ENCODE measurements at regions not wholly inside any gene's neighbourhood (a gene's known extent, or its start where the extent isn't known, plus 50 kb on each side); places are given as distances from the start of the nearest gene placed in this dataset.

DNA sequence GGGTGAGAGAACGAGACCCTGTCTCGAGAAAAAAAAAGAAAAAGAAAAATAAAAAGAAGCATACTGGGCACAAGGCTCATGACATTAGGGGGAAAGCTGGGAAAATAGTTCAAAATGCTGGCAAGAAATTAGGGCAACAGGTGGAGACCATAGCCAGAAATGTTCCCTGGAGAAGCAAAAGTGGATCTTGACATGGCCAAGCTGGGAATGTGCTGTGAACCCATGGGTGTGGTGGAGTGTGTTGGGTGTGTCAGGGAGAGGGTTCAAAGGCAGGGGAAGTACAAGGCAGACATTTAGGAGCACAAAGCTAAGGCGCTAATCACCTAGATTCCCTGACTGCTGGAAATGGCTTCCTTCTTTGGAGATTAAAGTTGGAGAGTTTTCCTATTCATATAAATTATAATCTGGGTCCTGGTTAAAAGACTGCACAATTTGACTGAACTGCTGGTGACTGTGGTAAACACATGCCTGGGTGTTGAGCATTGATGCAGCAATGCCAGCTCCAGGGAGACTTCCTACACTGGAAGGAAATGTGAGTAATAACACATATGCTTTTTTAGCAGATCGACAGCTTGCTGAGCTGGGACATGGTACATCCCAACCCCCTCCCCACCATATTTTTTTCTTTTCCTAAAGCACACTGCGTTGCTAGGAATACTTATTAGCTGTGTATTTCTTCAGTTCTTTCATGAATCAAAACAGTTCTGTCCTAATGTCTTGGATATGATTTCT lies 70.1 kb upstream of the ARHGAP21 start:
- no peaks in the 10 kb centered on the region for H3K9me3 ChIP-seq (ENCODE audit: low read length)
- H3K36me3 ChIP-seq (ENCODE audit: insufficient read depth, low read length) = no peaks in the 10 kb centered on the region
- ChIA-PET POLR2A (interaction anchor here (0.9 kb wide), 1 partner anchor 11 kb away, joined by 4 read pairs; no protein-coding TSS in a partner anchor), CTCF (ENCODE audit: unreplicated experiment) (no interaction called here)
- no TSS peak for BruUV-seq (replicated peaks)
- DNase-seq (ENCODE audit: low spot score) = no peak
- H4K20me1 ChIP-seq (ENCODE audit: insufficient read depth, low read length) = no peaks in the 10 kb centered on the region
- H3K9me2 ChIP-seq (ENCODE audit: insufficient read depth, low read length) = no peaks in the 10 kb centered on the region
- H3K4me3 ChIP-seq (ENCODE audit: low read depth, low read length, poor library complexity, severe bottlenecking) = no peak overlapping the region
- no peaks in the 10 kb centered on the region for H3K4me1 ChIP-seq (ENCODE audit: insufficient read depth, low read length, poor library complexity, severe bottlenecking)
- no peaks in the 10 kb centered on the region for H3K79me2 ChIP-seq (ENCODE audit: insufficient read depth, low read depth, low read length)
- no peak overlapping the region for H3K4me2 ChIP-seq (ENCODE audit: low read length)
- H3K27ac ChIP-seq (ENCODE audit: low read depth, low read length, poor library complexity, severe bottlenecking) = no peak overlapping the region
- intact Hi-C loops (cut with micrococcal nuclease; ENCODE audit: unreplicated experiment) = no loop called here
- no peak overlapping the region for H2AFZ ChIP-seq (ENCODE audit: low read length)
- no peak for TF ChIP-seq EZH2phosphoT487 (IDR thresholded peaks at IDR 0.05; ENCODE audit: borderline replicate concordance, low read depth, low read length)
- TF ChIP-seq, protein P1, sequence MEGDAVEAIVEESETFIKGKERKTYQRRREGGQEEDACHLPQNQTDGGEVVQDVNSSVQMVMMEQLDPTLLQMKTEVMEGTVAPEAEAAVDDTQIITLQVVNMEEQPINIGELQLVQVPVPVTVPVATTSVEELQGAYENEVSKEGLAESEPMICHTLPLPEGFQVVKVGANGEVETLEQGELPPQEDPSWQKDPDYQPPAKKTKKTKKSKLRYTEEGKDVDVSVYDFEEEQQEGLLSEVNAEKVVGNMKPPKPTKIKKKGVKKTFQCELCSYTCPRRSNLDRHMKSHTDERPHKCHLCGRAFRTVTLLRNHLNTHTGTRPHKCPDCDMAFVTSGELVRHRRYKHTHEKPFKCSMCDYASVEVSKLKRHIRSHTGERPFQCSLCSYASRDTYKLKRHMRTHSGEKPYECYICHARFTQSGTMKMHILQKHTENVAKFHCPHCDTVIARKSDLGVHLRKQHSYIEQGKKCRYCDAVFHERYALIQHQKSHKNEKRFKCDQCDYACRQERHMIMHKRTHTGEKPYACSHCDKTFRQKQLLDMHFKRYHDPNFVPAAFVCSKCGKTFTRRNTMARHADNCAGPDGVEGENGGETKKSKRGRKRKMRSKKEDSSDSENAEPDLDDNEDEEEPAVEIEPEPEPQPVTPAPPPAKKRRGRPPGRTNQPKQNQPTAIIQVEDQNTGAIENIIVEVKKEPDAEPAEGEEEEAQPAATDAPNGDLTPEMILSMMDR (conservative IDR thresholded peaks at IDR 0.05; ENCODE audit: low read length) = no peak

DNA sequence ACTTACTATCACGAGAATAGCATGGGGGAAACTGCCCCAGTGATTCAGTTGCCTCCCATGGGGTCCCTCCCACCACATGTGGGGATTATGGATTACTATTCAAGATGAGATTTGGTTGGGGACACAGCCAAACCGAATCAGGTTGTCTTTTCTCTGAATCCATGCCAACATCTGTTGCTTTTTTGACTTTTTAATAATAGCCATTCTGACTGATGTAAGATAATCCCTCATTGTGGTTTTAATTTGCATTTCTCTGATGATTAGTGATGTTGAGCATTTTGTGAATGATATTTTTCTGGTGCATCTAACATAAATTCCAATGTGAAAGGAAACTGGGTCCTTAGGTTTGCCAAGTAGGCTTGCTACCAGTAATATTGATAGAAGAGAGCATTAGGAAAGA lies 69.0 kb upstream of the ARHGAP21 start:
- POLR2A ChIA-PET = no interaction called here
- H3K4me2 ChIP-seq (ENCODE audit: low read length) = no peak overlapping the region

More for the DNA sequence above, 69.0 kb upstream of the ARHGAP21 start:
- H3K36me3 ChIP-seq (ENCODE audit: insufficient read depth, low read length) = no peaks in the 10 kb centered on the region
- no peaks in the 10 kb centered on the region for H3K79me2 ChIP-seq (ENCODE audit: insufficient read depth, low read depth, low read length)
- DNase-seq (ENCODE audit: low spot score) = no peak
- H3K4me3 ChIP-seq (ENCODE audit: low read depth, low read length, poor library complexity, severe bottlenecking) = no peak overlapping the region
- no peaks in the 10 kb centered on the region for H4K20me1 ChIP-seq (ENCODE audit: insufficient read depth, low read length)
- no TSS peak for BruUV-seq (replicated peaks)
- H3K27ac ChIP-seq (ENCODE audit: low read depth, low read length, poor library complexity, severe bottlenecking) = no peak overlapping the region
- intact Hi-C loops (cut with micrococcal nuclease; ENCODE audit: unreplicated experiment) = no loop called here
- no peak for TF ChIP-seq EZH2phosphoT487 (IDR thresholded peaks at IDR 0.05; ENCODE audit: borderline replicate concordance, low read depth, low read length)
- TF ChIP-seq, protein P1 (conservative IDR thresholded peaks at IDR 0.05; ENCODE audit: low read length) = no peak
- H3K9me2 ChIP-seq (ENCODE audit: insufficient read depth, low read length) = no peaks in the 10 kb centered on the region
- CTCF ChIA-PET (ENCODE audit: unreplicated experiment) = no interaction called here
- H3K4me1 ChIP-seq (ENCODE audit: insufficient read depth, low read length, poor library complexity, severe bottlenecking) = no peaks in the 10 kb centered on the region
- H2AFZ ChIP-seq (ENCODE audit: low read length) = no peak overlapping the region
- H3K9me3 ChIP-seq (ENCODE audit: low read length) = no peaks in the 10 kb centered on the region
